Body of pancreas (tissue), 4 donors: ENCODE measurements at regions not wholly inside any gene's neighbourhood (a gene's known extent, or its start where the extent isn't known, plus 50 kb on each side); places are given as distances from the start of the nearest gene placed in this dataset.

Source experiments
- ATAC-seq: fragments of 150-250 bp; one replicate; pipeline ENCODE4 v1.9.1; 2016
- DNase-seq, 4 donors: peaks; one replicate each; pipeline ENCODE4 v3.0.0-alpha.2; 2019
- H3K27ac ChIP-seq, 4 donors: fragments of 200-600 bp; sonication (generic); 1 replicate in 3 of 4; 2 replicates in 1 of 4; pipeline versions ENCODE4 v1.5.1 to v1.6.1; 2016 to 2019; ENCODE audit warnings: mild to moderate bottlenecking in 1 of 4, mixed read lengths in 1 of 4, moderate library complexity in 1 of 4
- H3K27me3 ChIP-seq, 2 donors: fragments of 200-600 bp; sonication (generic); one replicate each; pipeline ENCODE4 v1.6.0; 2016; ENCODE audit warnings: mild to moderate bottlenecking in 1 of 2
- H3K36me3 ChIP-seq, 2 donors: fragments of 200-600 bp; sonication (generic); replicated peaks in 1 of 2; 2 replicates each; pipeline ENCODE4 v1.5.1; 2016; ENCODE audit warnings: low read depth in 2 of 2; ENCODE audit not compliant: insufficient read depth in 1 of 2
- H3K4me1 ChIP-seq: fragments of 200-600 bp; sonication (generic); one replicate; pipeline ENCODE4 v1.6.0; 2016
- H3K4me3 ChIP-seq, 2 donors: fragments of 200-600 bp; sonication (generic); 1 replicate in 1 of 2; 2 replicates in 1 of 2; pipeline ENCODE4 v1.5.1; 2016 to 2019
- H3K9me3 ChIP-seq, 3 donors: fragments of 200-600 bp; sonication (generic); 1 replicate in 2 of 3; 2 replicates in 1 of 3; pipeline ENCODE4 v1.5.1; 2016
- CTCF ChIP-seq, 7 experiments: fragments of 450-650 bp in 4 of 7; fragments of 200-600 bp in 3 of 7; sonication (generic) in 3 of 7; IDR thresholded peaks; one replicate each; pipeline ENCODE4 v1.5.1; 2016 to 2019; ENCODE audit warnings: antibody characterized with exemption in 7 of 7
- POLR2A ChIP-seq, 3 donors: fragments of 450-650 bp; IDR thresholded peaks; one replicate each; pipeline ENCODE4 v1.6.1; 2016; ENCODE audit warnings: antibody characterized with exemption in 3 of 3, mild to moderate bottlenecking in 2 of 3
- WGBS, 2 donors: methylation state at CpG; one replicate each; pipeline ENCODE4 v1.1.5; 2017; 5-methylcytosine and 5-hydroxymethylcytosine counted together
- intact Hi-C: fragments of 100-400 bp; cut with DNase I; formaldehyde crosslinking; loops from one replicate; pipeline ENCODE4 v1.15.1; 2023

- WGBS, 2 donors: 44 to 51% methylated on average over 6 of the region's 6 CpGs
Measured at GRCh38 chr9:115790520-115790919, 363.1 kb upstream of the PAPPA start.

GRCh38 chr9:115794921-115795475, 358.6 kb upstream of the PAPPA start:
- WGBS, 2 donors: 37 to 56% methylated on average over 1 of the region's 1 CpG
- TF ChIP-seq CTCF (IDR thresholded peaks at IDR 0.05): no peak
- no peak for TF ChIP-seq POLR2A (IDR thresholded peaks at IDR 0.05)
- intact Hi-C loops: no loop called here
- H3K4me3 ChIP-seq: no peak overlapping the region
- H3K4me1 ChIP-seq: no peaks in the 10 kb centered on the region
- no peaks in the 10 kb centered on the region for H3K27me3 ChIP-seq
- H3K27ac ChIP-seq: no peak overlapping the region
- H3K9me3 ChIP-seq: no peaks in the 10 kb centered on the region
- DNase-seq: no peak
- no peaks in the 10 kb centered on the region for H3K36me3 ChIP-seq
- no peak for ATAC-seq

More at GRCh38 chr9:115790520-115790919, 363.1 kb upstream of the PAPPA start:
- no peak overlapping the region for H3K4me3 ChIP-seq
- no peaks in the 10 kb centered on the region for H3K36me3 ChIP-seq
- no peaks in the 10 kb centered on the region for H3K4me1 ChIP-seq
- no peaks in the 10 kb centered on the region for H3K9me3 ChIP-seq
- no peak overlapping the region for H3K27ac ChIP-seq
- no peak for ATAC-seq
- intact Hi-C loops: no loop called here
- DNase-seq: no peak
- TF ChIP-seq CTCF (IDR thresholded peaks at IDR 0.05): no peak
- TF ChIP-seq POLR2A (IDR thresholded peaks at IDR 0.05): no peak
- H3K27me3 ChIP-seq: no peaks in the 10 kb centered on the region

GRCh38 chr9:115799734-115800133, 353.9 kb upstream of the PAPPA start:
- no peak overlapping the region for H3K4me3 ChIP-seq
- H3K9me3 ChIP-seq: no peaks in the 10 kb centered on the region
- TF ChIP-seq CTCF (IDR thresholded peaks at IDR 0.05) (no peak), POLR2A (IDR thresholded peaks at IDR 0.05) (no peak)
- no peaks in the 10 kb centered on the region for H3K36me3 ChIP-seq
- no peaks in the 10 kb centered on the region for H3K4me1 ChIP-seq
- no peak overlapping the region for H3K27ac ChIP-seq
- DNase-seq: no peak
- no peaks in the 10 kb centered on the region for H3K27me3 ChIP-seq
- intact Hi-C loops: no loop called here
- ATAC-seq: no peak
- 3 to 13% methylated on average over 1 of the region's 1 CpG for WGBS, 2 donors

- no peak overlapping the region for H3K27ac ChIP-seq
- TF ChIP-seq CTCF (IDR thresholded peaks at IDR 0.05): no peak
- no peak for TF ChIP-seq POLR2A (IDR thresholded peaks at IDR 0.05)
- H3K27me3 ChIP-seq: no peaks in the 10 kb centered on the region
- H3K36me3 ChIP-seq: no peaks in the 10 kb centered on the region
- no peaks in the 10 kb centered on the region for H3K9me3 ChIP-seq
- no peak overlapping the region for H3K4me3 ChIP-seq
- H3K4me1 ChIP-seq: peaks cover 8% of the 10 kb centered on the region
- WGBS, 2 donors: 80 to 92% methylated on average over 3 of the region's 3 CpGs
- ATAC-seq (no peak), DNase-seq (no peak)
- intact Hi-C loops: no loop called here
Measured at GRCh38 chr9:115804206-115804605, 349.4 kb upstream of the PAPPA start.

GRCh38 chr9:115808108-115808507, 345.5 kb upstream of the PAPPA start:
- DNase-seq: peak in 3 of 4 donors; percentile 17 to 35 (median 18)
- peaks cover 8% of the 10 kb centered on the region for H3K4me1 ChIP-seq
- peak; percentile 65 for ATAC-seq
- no peak overlapping the region for H3K27ac ChIP-seq
- TF ChIP-seq CTCF (IDR thresholded peaks at IDR 0.05) (no peak), POLR2A (IDR thresholded peaks at IDR 0.05) (no peak)
- H3K36me3 ChIP-seq: no peaks in the 10 kb centered on the region
- intact Hi-C loops: no loop called here
- WGBS, 2 donors: 17 to 30% methylated on average over 2 of the region's 2 CpGs
- H3K9me3 ChIP-seq: no peaks in the 10 kb centered on the region
- H3K27me3 ChIP-seq: no peaks in the 10 kb centered on the region
- no peak overlapping the region for H3K4me3 ChIP-seq
